ENCODE measurements at regions not wholly inside any gene's neighbourhood (a gene's known extent, or its start where the extent isn't known, plus 50 kb on each side); places are given as distances from the start of the nearest gene placed in this dataset.

DNA sequence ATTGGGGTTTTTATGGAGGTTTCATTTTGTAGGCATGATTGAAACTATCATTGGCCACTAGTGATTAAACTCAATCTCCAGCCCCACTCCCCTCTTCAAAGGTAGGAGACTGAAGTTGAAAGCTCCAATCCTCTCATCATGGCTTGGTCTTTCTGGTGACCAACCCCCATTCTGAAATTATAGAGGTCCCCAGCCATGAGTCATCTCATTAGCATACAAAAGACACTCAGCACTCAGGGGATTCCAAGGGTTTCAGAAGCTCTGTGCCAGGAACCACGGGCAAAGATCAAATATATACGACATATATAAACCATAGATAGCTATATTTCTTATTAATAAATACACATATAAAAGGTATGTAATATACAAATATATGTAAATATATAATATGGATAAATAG is 256.0 kb upstream of the POU3F3 start:
- no peak for DNase-seq (ENCODE audit: low spot score)
- no peaks in the 10 kb centered on the region for H3K9me3 ChIP-seq (ENCODE audit: low read depth)
- H3K9me3 Mint-ChIP-seq = peaks cover 42% of the 10 kb centered on the region

DNA sequence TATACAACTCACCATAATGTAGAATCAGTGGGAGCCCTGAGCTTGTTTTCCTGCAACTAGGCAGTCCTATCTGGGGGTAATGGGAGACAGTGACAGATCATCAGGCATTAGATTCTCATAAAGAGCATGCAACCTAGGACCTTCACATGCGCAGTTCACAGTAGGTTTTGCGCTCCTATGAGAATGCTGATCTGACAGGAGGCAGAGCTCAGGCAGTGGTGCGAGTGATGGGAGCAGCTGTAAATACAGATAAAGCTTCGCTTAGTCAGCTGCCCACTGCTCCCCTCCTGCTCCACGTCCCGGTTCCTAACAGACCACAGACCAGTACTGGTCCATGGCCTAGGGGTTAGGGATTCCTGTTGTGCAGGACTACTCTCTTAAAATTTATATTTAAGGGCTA is 255.3 kb upstream of the POU3F3 start:
- no peak overlapping the region for H3K27ac Mint-ChIP-seq
- no peaks in the 10 kb centered on the region for H3F3A ChIP-seq (ENCODE audit: low read depth)

More for the DNA sequence above, 256.0 kb upstream of the POU3F3 start:
- no peaks in the 10 kb centered on the region for H3K4me1 Mint-ChIP-seq
- H3K36me3 Mint-ChIP-seq = no peaks in the 10 kb centered on the region
- peaks cover 5% of the 10 kb centered on the region for H3K27me3 Mint-ChIP-seq (ENCODE audit: insufficient read depth, low read depth)
- Histone ChIP-seq H3K4me2 (no peak overlapping the region), H3K36me3 (no peaks in the 10 kb centered on the region), H3K27ac (no peak overlapping the region), H3K4me3 (no peak overlapping the region), H3K79me2 (ENCODE audit: low read depth) (no peaks in the 10 kb centered on the region), H3K27me3 (no peaks in the 10 kb centered on the region), H2AFZ (replicated peaks) (no peak overlapping the region), H3K4me1 (no peaks in the 10 kb centered on the region), H4K20me1 (ENCODE audit: low read depth) (no peaks in the 10 kb centered on the region), H3F3A (ENCODE audit: low read depth) (no peaks in the 10 kb centered on the region), H3K9ac (no peak overlapping the region)
- TF ChIP-seq EZH2phosphoT487 (IDR thresholded peaks at IDR 0.05) (no peak), EZH2 (IDR thresholded peaks at IDR 0.05) (no peak)
- TF ChIP-seq, protein P1, sequence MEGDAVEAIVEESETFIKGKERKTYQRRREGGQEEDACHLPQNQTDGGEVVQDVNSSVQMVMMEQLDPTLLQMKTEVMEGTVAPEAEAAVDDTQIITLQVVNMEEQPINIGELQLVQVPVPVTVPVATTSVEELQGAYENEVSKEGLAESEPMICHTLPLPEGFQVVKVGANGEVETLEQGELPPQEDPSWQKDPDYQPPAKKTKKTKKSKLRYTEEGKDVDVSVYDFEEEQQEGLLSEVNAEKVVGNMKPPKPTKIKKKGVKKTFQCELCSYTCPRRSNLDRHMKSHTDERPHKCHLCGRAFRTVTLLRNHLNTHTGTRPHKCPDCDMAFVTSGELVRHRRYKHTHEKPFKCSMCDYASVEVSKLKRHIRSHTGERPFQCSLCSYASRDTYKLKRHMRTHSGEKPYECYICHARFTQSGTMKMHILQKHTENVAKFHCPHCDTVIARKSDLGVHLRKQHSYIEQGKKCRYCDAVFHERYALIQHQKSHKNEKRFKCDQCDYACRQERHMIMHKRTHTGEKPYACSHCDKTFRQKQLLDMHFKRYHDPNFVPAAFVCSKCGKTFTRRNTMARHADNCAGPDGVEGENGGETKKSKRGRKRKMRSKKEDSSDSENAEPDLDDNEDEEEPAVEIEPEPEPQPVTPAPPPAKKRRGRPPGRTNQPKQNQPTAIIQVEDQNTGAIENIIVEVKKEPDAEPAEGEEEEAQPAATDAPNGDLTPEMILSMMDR (IDR thresholded peaks at IDR 0.05) = no peak
- no peak overlapping the region for H3K27ac Mint-ChIP-seq
- no peak overlapping the region for H3K4me3 Mint-ChIP-seq

DNA sequence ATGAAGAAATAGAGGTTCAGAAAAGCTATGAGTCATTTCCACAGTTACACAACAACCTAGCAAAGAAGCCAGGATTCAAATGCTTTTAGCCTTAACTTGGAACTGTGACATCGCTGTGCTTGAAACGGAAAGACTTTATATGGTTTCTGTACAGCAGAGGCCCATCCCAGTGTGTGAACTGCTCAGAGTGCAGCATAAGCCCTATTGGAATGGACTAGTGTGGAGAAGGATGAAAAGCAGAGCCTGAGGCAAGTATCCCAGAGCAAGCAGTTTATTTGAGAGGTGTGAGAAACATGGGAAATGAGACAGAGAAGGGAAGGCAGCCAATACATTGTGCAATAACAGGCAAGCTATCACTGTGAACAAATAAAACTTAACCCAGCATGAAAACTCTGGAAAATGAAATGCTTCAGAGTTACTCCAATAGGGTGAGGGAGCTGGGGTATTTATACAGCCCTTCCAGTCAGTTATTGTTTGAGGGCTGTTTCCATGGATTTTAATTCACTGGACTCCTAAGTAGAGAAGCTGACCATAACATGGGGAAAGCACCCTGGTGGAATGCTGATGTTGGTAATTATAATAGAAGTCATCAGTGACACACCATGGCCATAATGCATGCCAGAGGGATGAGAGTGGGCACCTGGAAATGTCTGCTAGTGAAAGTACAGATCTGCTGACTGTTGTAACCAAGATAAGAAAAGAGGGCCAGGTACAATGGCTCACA is 254.0 kb upstream of the POU3F3 start:
- no peak overlapping the region for H3K4me3 Mint-ChIP-seq
- TF ChIP-seq, protein P1 (IDR thresholded peaks at IDR 0.05) = no peak
- TF ChIP-seq EZH2phosphoT487 (IDR thresholded peaks at IDR 0.05) (no peak), EZH2 (IDR thresholded peaks at IDR 0.05) (no peak)
- H3K79me2 ChIP-seq (ENCODE audit: low read depth) = no peaks in the 10 kb centered on the region
- peaks cover 2% of the 10 kb centered on the region for H3K27me3 Mint-ChIP-seq (ENCODE audit: insufficient read depth, low read depth)
- H3K4me2 ChIP-seq = no peak overlapping the region
- H3K27ac Mint-ChIP-seq = no peak overlapping the region
- peaks cover 3% of the 10 kb centered on the region for H3K9me3 ChIP-seq (ENCODE audit: low read depth)
- H3K36me3 ChIP-seq = no peaks in the 10 kb centered on the region
- H3K9ac ChIP-seq = no peak overlapping the region
- no peak overlapping the region for H3K4me3 ChIP-seq
- H3K4me1 Mint-ChIP-seq = no peaks in the 10 kb centered on the region
- no peak overlapping the region for H3K27ac ChIP-seq
- no peaks in the 10 kb centered on the region for H4K20me1 ChIP-seq (ENCODE audit: low read depth)
- H3K27me3 ChIP-seq = no peaks in the 10 kb centered on the region
- no peak overlapping the region for H2AFZ ChIP-seq (replicated peaks)
- no peaks in the 10 kb centered on the region for H3K36me3 Mint-ChIP-seq
- H3K9me3 Mint-ChIP-seq = peaks cover 44% of the 10 kb centered on the region
- H3F3A ChIP-seq (ENCODE audit: low read depth) = no peaks in the 10 kb centered on the region
- DNase-seq (ENCODE audit: low spot score) = no peak
- H3K4me1 ChIP-seq = no peaks in the 10 kb centered on the region

More for the DNA sequence above, 255.3 kb upstream of the POU3F3 start:
- no peaks in the 10 kb centered on the region for H4K20me1 ChIP-seq (ENCODE audit: low read depth)
- no peak overlapping the region for H3K4me2 ChIP-seq
- no peak overlapping the region for H3K27ac ChIP-seq
- H3K9me3 ChIP-seq (ENCODE audit: low read depth) = no peaks in the 10 kb centered on the region
- Mint-ChIP-seq H3K4me3 (no peak overlapping the region), H3K9me3 (peaks cover 38% of the 10 kb centered on the region), H3K27me3 (ENCODE audit: insufficient read depth, low read depth) (peaks cover 3% of the 10 kb centered on the region), H3K4me1 (no peaks in the 10 kb centered on the region), H3K36me3 (no peaks in the 10 kb centered on the region)
- TF ChIP-seq EZH2 (IDR thresholded peaks at IDR 0.05) (no peak), EZH2phosphoT487 (IDR thresholded peaks at IDR 0.05) (no peak)
- TF ChIP-seq, protein P1 (IDR thresholded peaks at IDR 0.05) = no peak
- H3K27me3 ChIP-seq = no peaks in the 10 kb centered on the region
- no peaks in the 10 kb centered on the region for H3K36me3 ChIP-seq
- H2AFZ ChIP-seq (replicated peaks) = no peak overlapping the region
- H3K4me1 ChIP-seq = no peaks in the 10 kb centered on the region
- H3K4me3 ChIP-seq = no peak overlapping the region
- no peak for DNase-seq (ENCODE audit: low spot score)
- no peaks in the 10 kb centered on the region for H3K79me2 ChIP-seq (ENCODE audit: low read depth)
- no peak overlapping the region for H3K9ac ChIP-seq

Data from neural progenitor cell (in vitro differentiated cells).